ENCODE measurements at regions not wholly inside any gene's neighbourhood (a gene's known extent, or its start where the extent isn't known, plus 50 kb on each side); places are given as distances from the start of the nearest gene placed in this dataset.
A peak's percentile ranks its signal among the peaks of the same experiment; 100 is the strongest.

- no peak for DNase-seq
Measured at GRCh38 chr6:138714493-138714892, 59.1 kb upstream of the CCDC28A start.

DNA sequence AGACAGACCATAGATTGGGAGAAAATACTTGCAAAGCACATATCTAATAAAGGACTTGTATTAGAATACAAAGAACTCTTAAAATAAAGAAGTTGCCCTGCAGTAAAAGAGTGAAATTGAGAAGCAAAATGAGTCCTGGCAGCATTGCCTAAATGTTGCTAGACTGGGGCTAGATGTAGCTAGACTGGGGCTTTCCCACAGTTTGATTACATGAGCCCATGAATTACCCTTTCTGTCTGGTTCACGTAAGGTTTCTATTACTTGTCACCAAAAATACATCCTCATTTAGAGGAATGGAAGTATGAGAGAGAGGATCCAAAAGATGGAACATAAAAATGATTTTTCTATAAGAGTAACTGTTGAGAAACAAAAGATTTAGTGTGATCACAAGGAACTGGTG, 57.6 kb upstream of the CCDC28A start:
- DNase-seq: no peak

DNA sequence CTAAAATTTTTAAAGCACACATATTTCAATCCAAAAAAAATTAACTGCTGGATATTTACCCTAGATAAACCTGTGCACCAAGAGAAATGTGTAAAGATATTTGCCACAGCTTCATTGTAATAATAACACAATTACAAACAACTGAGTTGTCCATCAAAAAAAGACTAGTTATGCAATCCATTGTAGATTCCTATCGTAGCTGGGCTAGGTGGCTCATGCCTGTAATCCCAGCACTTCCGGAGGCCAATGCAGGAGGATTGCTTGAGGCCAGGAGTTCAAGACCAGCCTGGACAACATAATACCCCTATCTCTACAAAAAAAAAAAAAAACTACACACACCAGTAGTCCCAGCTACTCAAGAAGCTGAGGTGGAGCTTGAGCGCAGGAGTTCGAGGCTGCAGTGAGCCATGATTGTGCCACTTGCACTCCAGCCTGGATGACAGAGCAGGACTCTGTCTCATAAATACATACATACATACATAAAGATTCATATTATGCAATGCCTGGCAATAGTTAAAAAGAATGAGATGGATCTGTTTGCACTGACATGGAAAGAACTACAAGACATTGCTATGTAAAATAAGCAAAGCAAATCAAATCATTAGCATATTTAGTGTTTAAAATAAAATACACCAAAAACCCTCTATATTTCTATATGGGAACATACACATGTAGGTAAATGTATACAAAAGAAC, 56.5 kb upstream of the CCDC28A start:
- DNase-seq: no peak

DNA sequence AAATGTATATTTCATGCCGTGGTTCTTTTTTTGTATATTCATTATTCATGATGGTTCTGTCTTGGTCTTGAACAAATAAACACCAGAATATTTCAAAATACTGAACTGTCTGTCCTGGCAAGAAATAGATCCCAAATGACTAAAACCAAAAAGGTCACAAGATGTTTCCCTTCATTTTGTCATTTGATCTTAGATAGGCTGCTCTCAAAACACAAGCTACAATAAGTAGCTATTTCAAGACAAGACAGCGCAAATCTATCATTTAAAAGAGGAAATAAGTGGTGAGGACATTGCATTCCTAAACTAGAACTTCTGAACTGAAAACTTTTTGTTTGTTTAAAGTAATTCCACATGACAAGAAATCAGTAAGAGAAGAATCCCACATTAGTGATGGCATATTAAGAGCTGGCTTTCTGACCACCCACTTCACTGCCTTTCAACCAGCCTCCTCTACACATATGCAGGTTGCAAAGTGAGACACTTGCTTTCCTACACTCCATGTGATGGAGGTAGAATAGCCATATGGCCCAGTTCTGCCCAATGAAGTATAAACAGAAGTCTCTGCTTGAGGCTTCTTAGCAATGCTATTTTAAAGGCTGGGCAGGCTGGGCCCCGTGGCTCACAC, 54.4 kb upstream of the CCDC28A start:
- DNase-seq: peak; percentile 8

- no peak for DNase-seq
Measured at GRCh38 chr6:138719744-138720143, 53.8 kb upstream of the CCDC28A start.

- DNase-seq: peak; percentile 81
Measured at GRCh38 chr6:138722425-138723371, 50.9 kb upstream of the CCDC28A start.
